Heart left ventricle (tissue), 13 donors: ENCODE measurements at regions not wholly inside any gene's neighbourhood (a gene's known extent, or its start where the extent isn't known, plus 50 kb on each side); places are given as distances from the start of the nearest gene placed in this dataset.

ENCODE experiments used
- CTCF ChIP-seq, 12 donors: fragments of 200-600 bp; sonication (generic) in 4 of 12; IDR thresholded peaks; one replicate each; pipeline versions ENCODE4 v1.5.0 to v1.8.0; 2018 to 2022; ENCODE audit warnings: antibody characterized with exemption in 12 of 12, mild to moderate bottlenecking in 5 of 12
- POLR2A ChIP-seq, 2 donors: fragments of 450-650 bp; IDR thresholded peaks; one replicate each; pipeline ENCODE4 v1.6.1; 2017; ENCODE audit warnings: antibody characterized with exemption in 2 of 2, mild to moderate bottlenecking in 2 of 2, moderate library complexity in 2 of 2
- donor health status: ischemic (EF 13 %, LVEDD 7.1; RV severe dilation, severe dysfunction).
- donor health status: DM: no; HTN: yes; CAD: no.
- donor health status: DM: no; HTN: no; CAD: no.
- donor health status: ischemic (EF 25% LVEDD 6.9; RV normal size, moderate dysfunction).
- donor health status: ischemic (EF 25% LVEDD 5.7; RV mildly dilated, moderate dysfunction).
- donor health status: ischemic (EF 35%, LVEDD 5.7; RV mildly dilated, moderate dysfunction).
- donor health status: nonischemic (EF 11% LVEDD 7.7; RV severe dilation, severe dysfunction).
- donor health status: DM: yes; HTN: yes; CAD: no.
- donor health status: PGD.
- donor health status: ischemic (EF 29% LVEDD 5.4; RV normal size, mild dysfunction).
- donor health status: nonischemic (EF 23%, LVEDD 6.1; RV moderate dilation, normal function).

- TF ChIP-seq CTCF (IDR thresholded peaks at IDR 0.05): no peak
- TF ChIP-seq POLR2A (IDR thresholded peaks at IDR 0.05): no peak
Measured at GRCh38 chr16:35685085-35685484, 2225.7 kb downstream of the TP53TG3F start.
